Keratinocyte (primary cell): ENCODE measurements at regions not wholly inside any gene's neighbourhood (a gene's known extent, or its start where the extent isn't known, plus 50 kb on each side); places are given as distances from the start of the nearest gene placed in this dataset.

Experiments
- DNase-seq: peaks from one replicate; pipeline ENCODE4 v3.0.0-alpha.2; 2011; ENCODE audit warnings: low read depth, missing footprints, low spot score
- FAIRE-seq: peaks from 2 replicates; lab custom pipeline; 2011; peaks lifted over from hg19 to GRCh38; lab: Jason Lieb, UNC
- H2AFZ ChIP-seq: 2 replicates; pipeline ENCODE4 v1.6.0; 2012; ENCODE audit warnings: low read length, control low read depth, inconsistent platforms; ENCODE audit not compliant: control insufficient read depth
- H3K27ac ChIP-seq: 2 replicates; pipeline ENCODE4 v1.5.1; 2011; ENCODE audit warnings: low read length; ENCODE audit not compliant: control insufficient read depth, insufficient read depth
- H3K27me3 ChIP-seq: 3 replicates; pipeline ENCODE4 v1.6.0; 2011; ENCODE audit warnings: low read length; ENCODE audit not compliant: control insufficient read depth, insufficient read depth; ENCODE audit errors: extremely low read depth
- H3K36me3 ChIP-seq, 2 experiments: 2 replicates in 1 of 2; 3 replicates in 1 of 2; pipeline ENCODE4 v1.5.1; 2011; ENCODE audit warnings: low read length in 2 of 2, mild to moderate bottlenecking in 1 of 2; ENCODE audit not compliant: control insufficient read depth in 2 of 2, insufficient read depth in 2 of 2; ENCODE audit errors: extremely low read depth in 1 of 2
- H3K4me1 ChIP-seq: 3 replicates; pipeline ENCODE4 v1.5.1; 2011; ENCODE audit warnings: low read length; ENCODE audit not compliant: control insufficient read depth, insufficient read depth; ENCODE audit errors: extremely low read depth
- H3K4me2 ChIP-seq: 3 replicates; pipeline ENCODE4 v1.6.0; 2011; ENCODE audit warnings: low read depth, low read length; ENCODE audit not compliant: control insufficient read depth, insufficient read depth; ENCODE audit errors: extremely low read depth
- H3K4me3 ChIP-seq, 3 experiments: fragments of 200-600 bp in 1 of 3; sonication (generic) in 1 of 3; 2 replicates in 2 of 3; 3 replicates in 1 of 3; pipeline ENCODE4 v1.5.1; 2011 to 2016; ENCODE audit warnings: low read length in 3 of 3, mild to moderate bottlenecking in 3 of 3, control low read depth in 2 of 3, inconsistent platforms in 1 of 3, low read depth in 1 of 3, mixed read lengths in 1 of 3, mixed run types in 1 of 3, moderate library complexity in 1 of 3; ENCODE audit not compliant: control insufficient read depth in 2 of 3, insufficient read depth in 2 of 3; ENCODE audit errors: extremely low read depth in 1 of 3
- H3K79me2 ChIP-seq: 2 replicates; pipeline ENCODE4 v1.6.0; 2012; ENCODE audit warnings: low read length; ENCODE audit not compliant: control insufficient read depth, insufficient read depth
- H3K9ac ChIP-seq: 3 replicates; pipeline ENCODE4 v1.6.0; 2011; ENCODE audit warnings: low read length; ENCODE audit not compliant: control insufficient read depth, insufficient read depth; ENCODE audit errors: extremely low read depth
- H3K9me1 ChIP-seq: 3 replicates; pipeline ENCODE4 v1.6.0; 2011; ENCODE audit warnings: low read length; ENCODE audit not compliant: control insufficient read depth, insufficient read depth; ENCODE audit errors: extremely low read depth
- H3K9me3 ChIP-seq: 2 replicates; pipeline ENCODE4 v1.5.1; 2012; ENCODE audit warnings: low read depth, low read length; ENCODE audit not compliant: control insufficient read depth
- H4K20me1 ChIP-seq: 3 replicates; pipeline ENCODE4 v1.6.0; 2011; ENCODE audit warnings: low read length; ENCODE audit not compliant: control insufficient read depth, insufficient read depth; ENCODE audit errors: extremely low read depth
- CTCF ChIP-seq, 3 experiments: IDR thresholded peaks in 1 of 3; conservative IDR thresholded peaks in 1 of 3; optimal IDR thresholded peaks in 1 of 3; 2 replicates in 2 of 3; 3 replicates in 1 of 3; pipeline versions ENCODE3 to v1.5.1; 2011; ENCODE audit warnings: low read length in 3 of 3, mild to moderate bottlenecking in 3 of 3, moderate library complexity in 2 of 3, control low read depth in 1 of 3, inconsistent platforms in 1 of 3; ENCODE audit not compliant: insufficient read depth in 2 of 3; ENCODE audit errors: extremely low read depth in 1 of 3
- EZH2 ChIP-seq: IDR thresholded peaks from one replicate; pipeline ENCODE4 v1.6.1; 2012; ENCODE audit warnings: inconsistent platforms, mild to moderate bottlenecking, low read length, moderate library complexity
- dilution Hi-C: fragments of 300-500 bp; cut with MboI; formaldehyde crosslinking; loops from one replicate; pipeline ENCODE4 v1.7.0; 2020; ENCODE audit warnings: low sequenced_read_pairs; ENCODE audit not compliant: extremely low pct_ligation_motif_present

GRCh38 chr1:37270639-37271038 is 203.7 kb upstream of the ZC3H12A start:
- Histone ChIP-seq H3K9me3 (no peaks in the 10 kb centered on the region), H2AFZ (no peak overlapping the region), H3K4me2 (no peak overlapping the region), H3K4me3 (no peak overlapping the region), H3K9me1 (no peaks in the 10 kb centered on the region), H3K27ac (no peak overlapping the region), H3K27me3 (no peaks in the 10 kb centered on the region), H3K36me3 (no peaks in the 10 kb centered on the region), H3K9ac (no peak overlapping the region), H4K20me1 (no peaks in the 10 kb centered on the region), H3K4me1 (no peaks in the 10 kb centered on the region), H3K79me2 (no peaks in the 10 kb centered on the region)
- no peak for DNase-seq
- no peak for FAIRE-seq
- dilution Hi-C loops, result no loop called here
- TF ChIP-seq EZH2, result no peak
- TF ChIP-seq CTCF (optimal IDR thresholded peaks at IDR 0.05 in 1 of 3, IDR thresholded peaks at IDR 0.05 in 1 of 3, conservative IDR thresholded peaks at IDR 0.05 in 1 of 3; ENCODE audit: extremely low read depth in 1 of 3, insufficient read depth in 2 of 3, low read length in 3 of 3), result no peak

GRCh38 chr1:37272626-37273025 is 201.8 kb upstream of the ZC3H12A start:
- no peak overlapping the region for H2AFZ ChIP-seq

More at GRCh38 chr1:37272626-37273025, 201.8 kb upstream of the ZC3H12A start:
- FAIRE-seq, result no peak
- Histone ChIP-seq H4K20me1 (no peaks in the 10 kb centered on the region), H3K36me3 (no peaks in the 10 kb centered on the region), H3K4me2 (no peak overlapping the region), H3K79me2 (no peaks in the 10 kb centered on the region), H3K27me3 (peaks cover 4% of the 10 kb centered on the region), H3K9ac (no peak overlapping the region), H3K9me3 (no peaks in the 10 kb centered on the region), H3K9me1 (no peaks in the 10 kb centered on the region), H3K4me1 (no peaks in the 10 kb centered on the region), H3K4me3 (no peak overlapping the region), H3K27ac (no peak overlapping the region)
- TF ChIP-seq EZH2 (no peak), CTCF (optimal IDR thresholded peaks at IDR 0.05 in 1 of 3, IDR thresholded peaks at IDR 0.05 in 1 of 3, conservative IDR thresholded peaks at IDR 0.05 in 1 of 3; ENCODE audit: extremely low read depth in 1 of 3, insufficient read depth in 2 of 3, low read length in 3 of 3) (no peak)
- dilution Hi-C loops, result no loop called here
- DNase-seq, result no peak
